Activated CD4-positive, alpha-beta T cell treated with anti-CD3 and anti-CD28 coated beads, Interleukin-2, amount 50 U/mL, for 1 hour (primary cell): ENCODE measurements at regions not wholly inside any gene's neighbourhood (a gene's known extent, or its start where the extent isn't known, plus 50 kb on each side); places are given as distances from the start of the nearest gene placed in this dataset.

Experiments
- DNase-seq: peaks from one replicate; pipeline ENCODE4 v3.0.0-alpha.2; 2020

- no peak for DNase-seq
Observed at GRCh38 chr4:141409556-141409955, 188.9 kb downstream of the ZNF330 start.

DNA sequence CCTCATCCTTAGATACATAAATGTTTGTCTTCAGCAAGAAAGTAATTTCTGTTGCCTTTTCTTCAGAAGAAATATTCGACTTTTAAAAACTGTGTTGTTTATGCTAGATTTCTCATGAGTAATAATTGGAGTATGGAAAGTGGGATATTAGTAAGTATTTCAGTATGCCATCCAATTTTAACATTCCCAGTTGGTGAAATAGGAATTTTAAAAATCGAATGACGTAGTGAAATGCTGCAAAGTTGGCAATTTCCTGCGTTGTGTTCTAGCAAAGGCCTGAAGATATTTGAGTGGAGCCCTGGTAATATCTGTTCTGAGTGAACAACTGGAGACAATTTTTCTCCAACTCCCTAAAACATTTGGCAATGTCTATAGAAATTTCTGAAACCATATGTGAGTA is 190.1 kb downstream of the ZNF330 start:
- no peak for DNase-seq

DNA sequence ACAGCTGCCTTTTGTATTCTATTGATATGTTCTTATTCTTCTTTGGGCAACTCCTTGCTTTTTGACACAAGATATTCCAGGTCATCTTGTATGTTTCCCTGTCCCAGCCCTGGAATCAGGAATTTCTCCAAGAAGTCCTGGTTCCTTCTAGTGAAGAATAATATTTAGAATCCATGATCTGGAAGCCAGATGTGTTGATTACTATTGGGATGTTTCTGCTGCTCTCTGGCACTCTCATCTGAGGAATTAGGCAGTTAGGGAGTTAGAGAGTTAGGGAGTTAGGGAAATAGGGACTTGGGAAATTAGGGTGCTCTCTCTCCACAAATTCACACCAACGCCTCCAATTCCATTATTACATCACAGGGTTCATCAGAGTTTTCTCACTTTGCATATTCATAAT is 191.2 kb downstream of the ZNF330 start:
- DNase-seq, result no peak

DNA sequence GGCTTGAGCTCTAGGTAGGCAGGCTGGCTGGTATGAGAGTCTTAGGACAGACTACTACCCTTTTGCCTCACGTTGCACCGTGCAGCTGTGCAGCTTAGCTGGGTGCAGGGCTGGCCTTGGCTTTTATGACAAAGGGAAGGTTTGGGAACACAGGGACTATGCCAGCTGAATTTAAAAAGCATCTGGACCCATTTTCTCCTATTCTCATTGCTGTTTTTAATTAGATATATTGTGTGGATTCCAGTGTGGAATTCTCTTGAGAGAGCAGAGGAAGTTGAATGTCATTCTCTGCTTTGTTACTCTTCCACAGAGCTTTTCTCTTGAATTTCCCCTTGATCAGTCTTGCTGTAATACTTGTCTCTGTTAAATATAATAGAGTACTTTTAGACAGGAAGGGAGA is 192.7 kb downstream of the ZNF330 start:
- DNase-seq, result no peak

DNA sequence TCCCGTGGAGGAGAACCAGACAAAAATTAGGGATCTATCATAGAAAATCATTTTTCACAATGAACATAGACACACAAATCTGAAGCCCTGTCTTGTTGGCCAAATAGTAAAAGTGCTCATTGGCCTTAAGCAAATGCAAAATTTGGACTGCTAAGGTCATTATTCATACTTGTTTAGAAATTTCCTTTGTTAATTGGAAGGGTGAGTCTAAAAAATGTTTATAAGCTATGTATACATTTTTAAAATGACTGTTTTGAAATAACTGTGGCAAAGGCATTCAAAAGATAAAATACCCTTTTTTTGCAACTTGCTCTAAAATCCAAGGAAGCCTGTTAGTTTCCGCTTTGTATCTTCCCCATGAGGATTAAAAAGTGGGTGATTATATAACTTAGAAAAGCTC is 195.0 kb downstream of the ZNF330 start:
- DNase-seq, result no peak

GRCh38 chr4:141416219-141416618 is 195.5 kb downstream of the ZNF330 start:
- no peak for DNase-seq

DNA sequence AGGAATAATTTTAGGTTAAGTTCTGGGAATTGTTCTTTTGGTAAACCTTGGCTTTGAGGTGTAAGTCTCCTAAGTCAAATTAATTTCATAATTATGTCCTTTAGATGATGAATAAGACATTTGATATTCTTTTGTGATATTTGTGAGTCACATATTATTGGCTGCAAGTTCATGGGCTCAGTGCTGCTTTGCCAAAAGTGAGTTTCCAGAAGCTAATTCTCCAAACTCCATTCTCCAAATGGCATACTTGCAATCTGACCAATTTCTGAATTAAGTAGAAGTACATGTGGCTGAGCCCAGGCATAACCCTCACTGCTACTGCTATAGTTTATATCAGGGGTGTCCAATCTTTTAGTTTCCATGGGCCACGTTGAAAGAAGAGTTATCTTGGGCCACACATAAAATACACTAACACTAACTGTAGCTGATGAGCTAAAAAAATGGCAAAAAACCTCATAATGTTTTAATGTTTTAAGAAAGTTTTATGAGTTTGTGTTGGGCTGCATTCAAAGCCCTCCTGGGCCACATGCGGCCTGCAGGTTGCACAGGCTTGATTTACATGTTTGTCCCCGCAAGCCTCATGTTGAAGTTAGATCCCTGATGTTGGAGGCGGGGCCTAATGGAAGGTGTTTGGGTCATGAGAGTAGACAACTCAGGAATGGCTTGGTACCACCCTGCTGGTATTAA is 196.1 kb downstream of the ZNF330 start:
- DNase-seq, result no peak

GRCh38 chr4:141417387-141417786 is 196.7 kb downstream of the ZNF330 start:
- DNase-seq, result no peak

DNA sequence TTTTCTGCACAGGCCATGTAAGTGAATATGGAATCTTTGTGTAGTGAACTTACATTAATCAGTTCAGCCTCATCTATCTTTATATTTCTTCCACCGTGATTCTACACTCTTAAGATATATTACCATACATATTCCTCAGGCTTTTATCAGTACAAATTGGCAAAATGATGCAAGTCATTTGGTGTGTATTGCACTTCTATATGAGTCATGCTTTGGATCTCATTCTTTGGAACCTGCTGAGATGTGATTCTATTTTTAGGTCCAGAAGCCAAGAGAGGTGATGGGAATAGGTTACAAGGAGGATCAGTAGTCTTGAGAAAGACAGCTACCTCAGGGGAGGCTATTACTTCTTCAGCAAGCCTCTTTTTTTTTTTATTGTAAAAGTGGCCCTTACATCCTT is 204.4 kb downstream of the ZNF330 start:
- no peak for DNase-seq

GRCh38 chr4:141427726-141428296 is 207.1 kb downstream of the ZNF330 start:
- no peak for DNase-seq

- no peak for DNase-seq
Observed at GRCh38 chr4:141429933-141430332, 206.4 kb upstream of the IL15 start.

- DNase-seq, result no peak
Observed at GRCh38 chr4:141430686-141431085, 205.7 kb upstream of the IL15 start.

- DNase-seq, result no peak
Observed at GRCh38 chr4:141432000-141432712, 204.2 kb upstream of the IL15 start.

GRCh38 chr4:141435446-141436225 is 200.7 kb upstream of the IL15 start:
- no peak for DNase-seq

- no peak for DNase-seq
Observed at GRCh38 chr4:141439223-141439622, 197.2 kb upstream of the IL15 start.

GRCh38 chr4:141447761-141448160 is 188.6 kb upstream of the IL15 start:
- DNase-seq, result no peak

DNA sequence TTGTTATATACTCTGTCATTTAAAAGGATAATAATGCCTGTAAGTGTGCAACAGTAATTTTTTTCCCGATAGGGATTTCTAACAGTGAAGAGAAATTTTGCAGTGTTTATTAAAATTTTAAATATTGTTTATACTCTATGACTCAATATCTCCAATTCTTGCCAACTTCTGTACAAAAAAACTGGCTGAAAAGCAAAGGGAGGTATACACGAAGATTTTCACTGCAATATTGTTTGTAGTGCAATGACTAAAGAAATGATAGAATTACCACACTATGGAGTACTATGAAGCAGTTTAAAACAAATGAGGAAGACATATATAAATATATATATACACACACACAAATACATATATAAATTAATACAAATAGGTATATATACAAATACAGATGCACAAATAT is 187.9 kb upstream of the IL15 start:
- DNase-seq, result no peak

DNA sequence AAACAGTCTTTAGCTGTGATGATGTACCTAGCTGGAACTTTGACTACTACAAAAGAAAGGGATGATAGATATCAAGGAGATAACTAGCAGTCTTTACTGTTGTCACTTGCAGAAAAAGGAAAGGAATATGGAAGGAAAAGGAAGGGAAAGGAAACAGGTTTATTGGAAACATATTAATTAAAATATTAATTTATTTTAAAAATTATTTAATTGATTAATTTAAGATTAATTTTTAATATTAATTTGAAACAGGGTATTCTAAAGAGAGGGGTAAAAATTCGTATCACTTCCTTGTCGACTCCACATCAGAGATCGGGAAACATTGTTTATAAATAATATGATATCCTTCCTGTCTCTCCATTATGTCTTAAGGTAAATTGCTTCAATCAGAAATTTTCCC is 186.5 kb upstream of the IL15 start:
- DNase-seq, result no peak

DNA sequence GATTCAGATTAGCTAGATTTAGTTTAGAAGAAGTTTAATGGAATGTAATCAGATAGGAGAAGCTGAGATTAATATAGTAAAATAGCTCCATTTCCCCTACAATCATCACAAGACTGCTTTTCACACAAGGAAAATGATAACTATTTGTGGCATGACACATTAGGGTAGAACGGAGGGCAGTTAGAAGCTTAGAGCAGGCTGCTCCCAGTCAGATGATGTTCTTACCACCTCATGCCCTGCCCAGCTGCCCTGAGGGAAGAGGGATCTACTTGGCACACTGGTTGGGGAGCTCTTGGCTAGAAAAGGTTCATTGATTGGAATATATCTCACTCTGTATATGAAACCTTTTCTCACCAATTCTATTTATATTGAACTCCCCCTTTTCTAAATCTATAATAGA is 180.7 kb upstream of the IL15 start:
- no peak for DNase-seq

- DNase-seq, result no peak
Observed at GRCh38 chr4:141457653-141458052, 178.7 kb upstream of the IL15 start.

DNA sequence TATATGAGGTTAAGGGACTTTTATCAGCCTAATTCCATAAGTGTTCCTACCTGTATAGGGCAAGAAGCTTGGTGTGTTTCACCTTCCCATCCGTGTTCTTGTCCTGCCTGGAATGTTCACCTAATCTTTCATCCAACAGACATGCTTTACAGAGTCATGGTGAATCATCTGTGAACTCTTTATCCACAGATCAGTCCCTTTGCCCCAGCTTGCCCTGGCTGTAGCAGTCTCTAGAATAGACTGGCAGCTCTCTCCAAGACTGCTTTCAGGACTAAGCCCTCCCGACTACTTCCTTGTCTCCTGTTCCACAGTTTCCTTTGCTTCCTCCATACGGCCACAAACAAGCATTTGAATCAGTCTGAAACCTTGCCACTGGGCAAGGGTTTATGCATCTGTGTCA is 177.9 kb upstream of the IL15 start:
- no peak for DNase-seq

DNA sequence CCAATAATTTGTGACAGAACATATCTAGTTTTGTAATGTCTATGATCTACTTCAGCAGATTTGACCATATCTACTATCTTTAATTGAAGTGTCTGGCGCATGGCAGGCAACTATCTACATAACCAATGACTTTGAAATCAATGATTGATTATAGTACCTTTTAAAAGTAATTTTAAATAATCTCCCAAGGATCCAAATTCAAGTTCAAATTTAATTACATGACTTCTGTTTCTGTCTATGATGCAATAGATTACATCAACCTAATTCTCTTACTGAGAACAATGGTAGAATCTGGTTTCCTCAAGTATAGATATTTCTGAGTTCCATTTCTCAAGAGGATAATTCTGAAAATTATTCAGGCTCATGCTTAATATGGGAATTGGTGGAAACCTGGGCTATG is 177.4 kb upstream of the IL15 start:
- no peak for DNase-seq

GRCh38 chr4:141462361-141462760 is 174.0 kb upstream of the IL15 start:
- DNase-seq, result no peak

GRCh38 chr4:141463678-141464077 is 172.7 kb upstream of the IL15 start:
- no peak for DNase-seq
